ENCODE measurements at regions not wholly inside any gene's neighbourhood (a gene's known extent, or its start where the extent isn't known, plus 50 kb on each side); places are given as distances from the start of the nearest gene placed in this dataset.

DNA sequence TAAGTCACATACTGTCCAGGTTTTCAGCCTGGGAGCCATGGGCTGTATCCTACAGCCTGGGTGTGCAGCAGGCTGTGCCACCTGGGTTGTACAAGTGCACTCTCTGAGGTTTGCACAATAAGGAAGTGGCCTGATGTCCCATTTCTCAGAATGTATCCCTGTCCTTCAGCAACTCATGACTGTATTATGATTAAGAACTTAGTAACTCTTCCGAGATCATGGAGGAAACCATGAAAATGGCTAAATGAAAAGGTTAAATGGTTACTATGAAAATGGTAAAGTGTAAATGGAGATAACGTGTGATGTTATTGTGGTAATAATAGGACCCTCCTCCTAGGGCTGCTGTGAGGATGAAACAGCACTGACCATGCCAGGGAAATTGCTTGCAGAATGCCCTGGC is 227.6 kb downstream of the ANKRD60 start:
- intact Hi-C loops (cut with DNase I) = no loop called here
- no peak for DNase-seq

DNA sequence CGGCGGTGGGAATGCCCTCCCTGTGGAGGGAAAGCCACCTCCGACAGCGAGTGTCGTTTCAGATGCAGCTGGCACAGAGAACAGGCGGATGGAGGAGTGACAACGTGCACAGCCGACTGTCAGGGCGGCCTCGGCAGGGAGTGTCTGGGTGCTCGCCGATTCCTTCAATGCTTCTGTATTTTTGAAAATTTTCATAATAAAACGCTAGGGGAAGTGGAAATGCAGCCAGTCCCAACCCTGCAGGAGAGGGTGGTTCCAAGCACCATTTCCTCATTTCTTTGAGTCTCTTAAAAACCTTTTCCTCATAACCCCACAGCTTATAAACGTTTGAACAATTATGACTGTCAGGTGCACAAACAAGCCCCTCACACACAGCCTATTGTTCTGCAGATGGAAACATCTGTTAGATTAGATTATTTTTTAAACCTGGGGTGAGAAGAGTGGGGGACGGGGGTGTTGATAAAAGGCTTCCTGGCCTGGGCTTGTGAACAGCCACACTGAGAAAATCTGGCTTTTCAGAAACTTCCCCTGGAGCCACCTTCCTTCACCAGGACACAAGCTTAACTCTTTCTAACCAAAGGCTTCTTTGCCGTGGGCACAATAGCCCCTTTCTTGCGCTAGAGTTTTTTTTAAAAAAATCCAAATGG is 228.9 kb downstream of the ANKRD60 start:
- intact Hi-C loops (cut with DNase I) = no loop called here
- DNase-seq = peak in 38 of 42 donors; percentile 29 to 82 (median 61)

DNA sequence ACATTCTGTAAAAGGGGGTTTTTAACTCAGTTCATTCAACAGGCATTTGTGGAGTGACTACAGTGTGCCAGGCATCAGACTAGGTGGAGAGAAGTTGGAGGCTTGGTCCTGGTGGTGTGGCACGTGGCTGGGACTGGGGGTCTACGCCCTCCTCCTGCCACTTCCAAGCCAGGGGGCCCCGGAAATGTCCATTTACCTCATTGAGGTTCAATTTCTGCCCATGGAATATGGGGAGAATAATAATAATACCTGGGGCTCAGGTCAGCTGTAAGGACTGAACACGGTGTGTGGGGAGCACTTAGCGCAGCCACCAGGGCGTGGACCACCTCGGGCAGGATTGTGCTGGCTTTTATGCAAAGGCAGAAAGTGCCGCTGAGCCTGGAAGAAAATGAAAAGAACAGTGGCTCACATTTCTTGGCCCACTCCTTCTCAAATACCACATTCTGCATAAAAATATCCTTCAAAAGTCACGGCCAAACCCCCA is 229.4 kb downstream of the ANKRD60 start:
- intact Hi-C loops (cut with DNase I) = no loop called here
- no peak for DNase-seq

DNA sequence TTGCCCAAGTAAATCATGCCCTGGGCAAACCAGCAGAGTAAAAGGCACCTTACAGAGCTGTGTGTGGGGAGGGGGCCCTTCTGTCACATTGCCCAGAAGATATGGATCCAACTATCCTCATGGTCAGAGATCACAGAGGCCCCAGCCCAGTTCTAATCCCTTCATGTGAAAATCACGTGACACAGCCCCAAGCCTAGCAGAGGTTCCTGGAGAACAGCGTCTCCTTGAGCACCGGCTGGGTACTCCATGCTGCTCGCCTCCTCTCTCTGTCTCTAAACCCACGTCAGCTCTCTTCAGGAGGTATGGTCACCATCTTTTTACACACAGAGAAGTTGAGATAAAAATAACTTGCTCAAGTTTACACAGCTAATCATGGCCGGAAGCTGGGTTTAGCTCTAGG is 230.2 kb downstream of the ANKRD60 start:
- no peak for DNase-seq
- intact Hi-C loops (cut with DNase I) = no loop called here

DNA sequence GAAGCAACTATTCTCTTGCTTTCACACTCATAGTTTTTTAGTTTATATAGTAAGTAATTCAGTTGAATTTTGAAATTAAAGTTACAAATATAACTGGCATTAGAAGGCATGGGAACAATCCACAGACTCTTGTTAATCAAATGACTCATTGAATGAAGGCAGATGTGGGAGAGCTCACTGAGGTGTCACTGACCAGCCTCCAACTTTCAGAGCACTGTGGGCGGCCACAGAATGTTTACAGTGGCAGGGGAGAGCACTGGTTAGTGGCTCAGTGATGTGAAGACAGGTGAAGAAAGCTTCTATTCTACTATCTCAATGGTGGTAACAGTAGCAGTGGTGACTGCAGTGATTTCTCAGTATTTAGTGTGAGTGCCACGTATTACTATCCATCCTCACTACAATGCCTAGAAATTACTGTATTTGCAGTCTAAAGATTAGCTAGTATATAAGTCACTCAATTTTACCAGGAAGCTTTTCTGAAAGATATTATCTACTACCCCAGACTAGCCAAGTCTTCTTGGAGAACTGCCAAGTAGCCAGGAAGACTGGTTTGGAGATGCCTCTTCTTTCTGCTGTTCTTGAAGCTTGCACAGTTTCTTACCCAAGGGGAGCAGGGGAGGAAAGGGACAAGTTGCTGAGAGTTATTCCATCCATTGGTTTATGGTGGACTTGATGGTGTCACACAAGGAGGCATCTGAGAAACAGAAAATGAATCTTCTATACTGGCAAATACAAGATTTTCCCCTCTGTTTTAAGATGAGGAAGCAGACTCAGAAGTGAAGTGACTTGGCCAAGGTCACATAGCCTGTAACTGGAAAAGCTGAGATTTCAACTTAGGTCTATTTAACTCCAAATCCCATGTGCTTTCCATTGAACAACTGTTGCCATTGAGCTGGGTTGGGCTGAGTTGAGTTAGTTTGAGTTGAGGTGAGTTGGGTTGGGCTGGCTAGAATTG is 231.2 kb downstream of the ANKRD60 start:
- intact Hi-C loops (cut with DNase I) = no loop called here
- DNase-seq = no peak

DNA sequence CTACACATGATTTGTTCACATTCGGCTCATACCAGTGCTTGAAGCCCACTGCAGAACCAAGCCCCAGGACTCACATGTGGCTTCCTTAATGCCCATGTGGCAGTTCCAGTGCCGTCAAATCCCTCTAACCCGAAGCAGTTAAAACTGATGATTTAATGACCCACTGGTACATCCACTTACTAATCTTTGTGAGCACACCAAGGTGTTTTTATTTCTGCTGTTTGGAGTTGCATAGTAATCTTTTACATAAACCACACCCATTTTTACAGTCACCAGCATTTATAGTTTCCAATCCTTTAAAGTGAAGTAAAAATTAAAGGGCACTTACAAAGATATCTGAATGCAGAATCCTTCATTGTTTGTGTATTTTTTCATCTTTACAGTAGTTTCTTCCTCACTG is 232.0 kb downstream of the ANKRD60 start:
- intact Hi-C loops (cut with DNase I) = no loop called here
- DNase-seq = no peak

DNA sequence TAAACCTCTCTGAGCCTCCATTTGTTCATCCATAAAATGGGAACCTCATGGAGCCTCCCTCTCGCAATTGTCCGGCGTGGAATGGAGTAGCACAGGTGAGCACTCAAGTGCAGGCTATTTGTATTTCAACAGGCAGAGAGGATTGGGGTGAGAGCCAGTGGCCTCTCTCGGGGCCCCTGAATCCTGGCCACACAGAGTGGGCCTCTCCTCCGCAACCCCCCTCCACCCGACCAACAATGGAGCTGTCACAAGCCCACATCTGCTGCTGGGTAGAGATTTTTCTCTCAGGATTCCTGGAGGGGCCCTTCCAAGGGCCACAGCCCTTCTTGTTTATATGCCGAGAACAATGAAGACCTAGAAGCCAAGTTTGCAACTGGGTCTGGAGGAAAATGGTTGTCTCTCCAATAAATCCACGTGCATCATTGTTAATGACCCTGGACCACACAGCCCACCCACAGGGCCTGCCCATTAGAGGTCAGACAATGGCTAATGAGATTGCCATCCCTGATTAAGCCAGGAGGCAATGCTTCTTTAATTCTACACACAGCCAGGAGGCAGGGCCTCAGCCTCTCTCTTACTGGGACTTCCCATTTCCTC is 233.0 kb downstream of the ANKRD60 start:
- no peak for DNase-seq
- intact Hi-C loops (cut with DNase I) = no loop called here

DNA sequence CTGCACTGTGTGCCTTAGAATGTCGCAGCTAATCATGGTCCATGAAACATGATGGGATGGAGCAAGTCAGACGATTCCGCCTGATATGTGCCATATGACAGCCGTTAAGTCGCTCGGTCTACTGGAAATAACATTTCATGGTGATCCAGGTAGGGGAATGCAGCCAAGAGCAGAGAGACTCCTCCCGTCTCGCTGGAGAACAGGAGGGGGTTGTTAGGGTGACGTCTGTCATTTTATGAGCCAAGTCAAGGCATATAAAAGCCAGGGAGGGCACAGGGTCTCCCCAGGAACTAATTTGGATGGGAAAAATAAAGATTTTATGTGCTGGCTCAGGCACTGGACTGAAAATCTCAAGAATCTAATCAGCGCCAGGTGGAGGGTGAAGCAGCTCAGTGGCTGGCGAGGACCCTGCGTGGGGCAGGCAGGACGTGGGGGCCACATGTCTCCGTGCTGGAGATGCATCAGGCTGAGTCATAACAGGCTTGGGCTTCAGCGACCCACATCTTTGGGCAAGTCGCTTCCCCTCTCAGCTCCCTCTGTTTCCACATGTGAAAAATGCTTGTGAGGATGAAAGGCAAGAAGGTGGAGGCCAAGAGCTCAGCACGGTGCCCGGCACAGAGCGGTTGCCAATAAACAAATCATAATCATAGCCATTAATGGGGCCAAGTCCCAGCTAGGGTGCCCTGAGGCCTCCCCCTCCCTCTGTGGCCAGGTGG is 234.6 kb downstream of the ANKRD60 start:
- DNase-seq = peak in 1 of 42 donors; percentile 44
- intact Hi-C loops (cut with DNase I) = no loop called here

DNA sequence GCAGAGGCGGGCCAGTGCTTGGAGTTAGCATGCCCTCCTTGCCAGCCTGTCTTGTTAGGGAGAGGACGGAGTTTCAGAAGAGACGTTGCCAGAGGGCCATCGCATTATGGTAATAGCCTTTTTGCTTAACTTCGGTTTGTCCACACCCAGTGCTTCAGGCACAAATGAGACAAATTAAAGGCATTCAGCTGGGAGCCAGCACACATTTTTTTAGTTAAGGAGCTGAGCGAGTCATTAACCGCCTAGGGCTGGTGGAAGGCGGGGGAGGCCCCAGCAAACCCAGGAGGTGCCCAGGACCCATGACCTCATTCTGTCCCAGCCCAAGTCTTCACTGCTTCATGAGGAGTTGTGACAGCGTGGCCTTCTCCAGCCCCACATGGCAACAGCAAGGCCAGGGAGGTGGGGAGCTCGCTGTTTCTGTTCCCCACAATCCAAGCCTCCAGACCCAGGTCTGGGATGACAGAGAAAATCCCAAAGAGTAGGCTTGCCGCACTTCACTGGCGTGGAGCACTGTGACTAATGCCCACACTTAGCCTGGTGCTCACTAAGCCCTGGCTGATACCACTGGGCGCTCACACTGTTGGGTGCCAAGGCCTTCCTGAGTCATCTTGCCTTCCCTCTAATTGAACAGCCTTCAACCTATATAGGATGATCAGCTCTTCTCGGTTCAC is 237.1 kb downstream of the ANKRD60 start:
- intact Hi-C loops (cut with DNase I) = no loop called here
- peak in 4 of 42 donors; percentile 19 to 68 (median 28) for DNase-seq

DNA sequence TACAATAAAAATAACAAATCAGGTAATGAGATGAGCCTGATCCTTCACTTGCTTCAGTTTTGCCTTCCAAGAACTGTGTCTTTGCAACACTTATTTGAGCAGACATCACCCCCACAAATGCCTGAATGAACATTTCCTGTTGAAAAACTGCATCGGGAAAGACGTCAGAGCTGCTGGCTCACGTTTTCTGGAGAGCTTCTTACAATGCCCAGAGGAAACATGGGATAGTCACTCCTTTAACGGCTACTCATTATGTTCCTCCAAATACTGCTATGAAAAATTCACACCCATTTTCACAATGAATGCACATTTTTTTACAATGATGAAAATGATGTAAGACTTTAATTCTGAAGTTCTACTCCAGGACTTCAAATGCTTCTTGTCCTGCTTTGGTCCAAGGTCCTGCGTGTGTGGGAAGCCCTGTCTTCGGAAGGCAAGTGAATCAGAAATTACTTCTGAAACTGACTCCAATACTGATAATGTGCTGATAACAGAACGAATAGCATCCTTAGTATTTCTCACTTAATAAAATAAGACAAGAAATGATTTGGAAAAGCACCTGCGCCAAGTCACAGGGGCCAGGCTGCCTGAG is 238.0 kb downstream of the ANKRD60 start:
- intact Hi-C loops (cut with DNase I) = no loop called here
- no peak for DNase-seq

DNA sequence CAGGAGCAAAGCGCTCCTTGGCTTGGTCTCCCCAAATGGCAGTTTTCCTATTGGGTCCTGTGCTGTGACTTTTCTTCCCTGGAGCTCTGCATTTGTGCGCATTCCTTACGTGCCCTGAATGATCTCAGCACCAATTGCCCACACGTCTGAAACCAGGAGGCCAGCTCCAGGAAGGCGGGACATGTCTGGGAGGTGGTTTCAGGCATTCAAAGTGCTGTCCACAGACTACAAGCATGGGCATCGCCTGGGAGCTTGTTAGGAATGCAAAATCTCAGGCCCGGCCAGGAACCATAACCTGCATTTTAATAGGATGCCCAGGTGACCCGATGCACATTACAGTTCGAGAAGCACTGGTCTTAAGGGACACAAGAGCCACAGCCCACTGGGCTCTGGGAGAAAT is 239.6 kb downstream of the ANKRD60 start:
- intact Hi-C loops (cut with DNase I) = no loop called here
- DNase-seq = no peak

DNA sequence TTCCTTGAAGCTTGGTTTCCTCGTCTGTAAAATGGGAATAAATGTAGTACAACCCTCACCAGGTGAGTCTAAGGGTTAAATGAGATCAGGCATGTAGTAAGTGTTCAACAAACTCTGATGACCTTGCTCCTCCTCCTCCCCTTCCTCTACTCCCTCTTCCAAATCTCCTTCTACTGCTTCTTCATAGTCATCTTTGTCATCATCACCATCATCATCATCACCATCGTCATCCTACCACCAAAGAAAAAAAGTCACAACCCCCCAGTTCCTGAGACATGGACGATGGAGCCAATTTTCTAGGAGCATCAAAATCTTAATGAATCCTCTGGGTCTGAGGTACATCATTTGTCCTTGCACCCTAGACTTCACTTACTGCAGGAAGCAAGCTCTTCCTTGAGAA is 240.0 kb downstream of the ANKRD60 start:
- no peak for DNase-seq
- intact Hi-C loops (cut with DNase I) = no loop called here

DNA sequence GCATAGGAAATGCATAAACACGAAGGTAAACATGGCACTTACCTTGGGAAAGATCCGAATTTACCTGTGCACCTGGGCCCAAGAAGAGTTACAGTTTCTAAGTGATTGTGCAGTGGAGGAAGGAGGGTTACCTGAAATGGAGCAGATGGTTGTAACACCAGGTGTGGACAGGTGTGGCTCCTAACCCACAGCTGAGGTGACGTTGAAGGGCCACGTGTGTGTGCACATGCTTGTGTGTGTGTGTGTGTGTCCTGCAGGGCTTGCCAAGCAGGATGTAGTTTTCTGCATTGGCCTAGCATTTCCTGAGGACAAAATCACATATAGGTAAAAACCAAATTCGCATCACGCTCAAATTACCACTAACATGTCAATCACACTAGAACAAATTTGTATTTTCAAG is 240.8 kb downstream of the ANKRD60 start:
- intact Hi-C loops (cut with DNase I) = no loop called here
- no peak for DNase-seq

DNA sequence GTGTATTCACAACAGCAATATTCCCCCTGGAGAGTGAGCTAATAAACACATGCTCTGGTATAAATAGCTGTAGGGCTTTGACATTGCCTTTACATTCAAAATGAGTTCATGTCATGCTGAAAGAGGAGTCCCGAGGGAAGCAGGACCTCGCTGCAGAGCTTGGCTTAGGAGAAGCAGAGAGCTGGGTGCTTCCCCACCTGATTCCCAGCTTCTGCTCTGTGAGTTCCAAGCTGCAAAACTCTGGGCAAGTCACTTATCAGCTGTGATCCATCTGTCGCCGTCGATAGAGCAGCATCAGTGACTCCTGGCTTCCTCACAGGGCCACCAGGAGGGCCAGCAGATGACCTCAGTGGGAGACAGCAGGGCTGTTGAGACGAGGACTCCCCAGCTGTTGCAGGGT is 241.8 kb downstream of the ANKRD60 start:
- DNase-seq = no peak
- intact Hi-C loops (cut with DNase I) = no loop called here

DNA sequence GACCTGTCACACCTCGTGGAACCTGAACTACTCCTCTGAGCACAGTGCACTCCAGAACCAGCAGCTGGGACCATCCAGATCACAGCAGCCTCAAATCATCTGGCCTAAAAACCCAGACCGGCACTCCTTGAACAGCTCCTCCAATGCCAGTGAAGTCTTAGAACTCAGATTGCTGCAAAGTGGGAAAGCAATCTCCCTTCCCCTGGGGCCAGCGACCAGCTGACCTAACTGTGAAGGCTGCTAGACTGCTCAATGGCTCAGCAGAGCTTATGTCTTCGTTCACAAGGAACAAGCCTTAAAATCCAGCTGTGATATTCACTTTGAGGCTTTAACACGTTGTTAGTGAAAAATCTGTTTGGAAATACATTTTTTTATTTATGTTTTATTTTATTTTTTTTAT is 243.2 kb downstream of the ANKRD60 start:
- no peak for DNase-seq
- intact Hi-C loops (cut with DNase I) = no loop called here

DNA sequence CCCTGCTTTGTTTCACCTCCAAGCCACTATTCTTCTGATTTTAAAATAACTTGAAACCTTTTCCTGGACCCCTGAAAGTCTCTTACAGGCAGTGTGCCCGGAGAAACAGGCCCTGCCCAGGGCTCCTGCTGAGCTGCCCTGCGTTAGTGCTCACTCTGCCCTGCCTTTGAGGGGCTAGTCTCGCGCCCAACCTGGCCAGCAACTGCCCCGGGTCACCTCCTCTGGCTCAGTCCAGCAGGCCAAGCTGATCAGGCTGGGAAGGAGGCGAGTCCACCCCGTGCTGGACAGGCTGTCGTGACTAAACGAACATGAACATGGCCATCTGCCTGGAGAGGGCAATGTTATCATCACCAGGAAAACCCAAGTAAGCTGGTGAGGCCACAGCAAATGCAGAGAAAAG is 245.4 kb downstream of the ANKRD60 start:
- intact Hi-C loops (cut with DNase I) = no loop called here
- DNase-seq = no peak

DNA sequence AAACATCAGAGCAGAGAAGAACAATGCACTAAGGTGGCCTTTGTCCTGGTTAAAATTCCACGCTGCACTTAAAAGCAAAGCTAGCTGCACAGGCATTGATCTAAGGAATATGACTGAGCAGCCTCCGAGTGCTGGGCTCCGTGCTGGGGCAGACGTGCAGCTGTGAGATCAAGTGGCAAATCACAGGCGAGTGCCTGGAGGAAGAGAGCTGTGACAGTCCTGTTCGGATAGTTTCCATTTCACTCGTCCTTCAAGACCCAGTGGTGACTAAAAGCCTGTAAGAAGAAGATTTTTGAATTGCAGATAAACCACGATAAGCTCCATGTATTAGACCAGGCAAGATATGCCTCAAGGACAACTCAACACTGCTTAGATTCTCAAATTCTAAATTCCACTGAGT is 247.9 kb downstream of the ANKRD60 start:
- intact Hi-C loops (cut with DNase I) = no loop called here
- DNase-seq = no peak

DNA sequence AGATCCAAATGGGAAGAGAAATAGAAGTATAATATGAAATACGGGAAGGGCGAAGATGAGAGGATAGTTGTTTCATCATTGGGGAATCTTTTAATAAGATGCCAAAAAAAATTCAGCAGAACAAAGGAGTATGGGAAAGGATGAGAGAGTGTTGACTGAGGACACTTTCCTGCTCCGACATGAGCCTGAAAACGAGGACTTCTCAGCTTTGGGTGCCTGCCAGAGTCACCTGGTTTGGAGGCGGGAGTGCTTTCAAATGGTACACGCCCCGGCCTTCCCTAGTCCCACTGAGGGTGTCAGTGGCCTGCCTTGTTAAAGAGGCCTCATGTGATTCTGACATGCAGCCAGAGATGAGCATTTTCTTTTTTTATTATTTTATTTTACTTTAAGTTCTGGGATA is 250.9 kb downstream of the ANKRD60 start:
- DNase-seq = no peak
- intact Hi-C loops (cut with DNase I) = no loop called here

DNA sequence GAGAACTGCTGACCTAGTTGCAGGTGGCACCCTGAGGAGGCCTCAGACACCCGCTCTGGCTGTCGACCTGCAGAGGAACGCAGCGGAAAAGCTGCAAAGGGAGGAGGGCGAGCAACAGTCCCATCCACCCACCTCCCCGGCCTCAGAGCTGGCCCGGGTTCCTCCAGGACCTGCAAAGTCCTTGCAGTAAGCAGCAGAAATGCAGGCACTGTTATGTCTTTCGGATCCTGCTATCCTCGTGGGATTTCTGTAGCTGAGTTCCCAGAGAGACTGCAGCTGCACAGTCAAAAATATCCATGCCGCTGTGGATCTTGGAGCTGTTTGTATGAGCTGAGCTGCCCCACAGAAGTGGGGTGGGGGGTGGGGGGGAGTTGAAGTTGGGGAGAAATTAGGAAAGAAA is 251.3 kb downstream of the ANKRD60 start:
- no peak for DNase-seq
- intact Hi-C loops (cut with DNase I) = no loop called here

Measured in head of caudate nucleus (tissue), 42 donors.